Activated CD4-positive, alpha-beta T cell treated with anti-CD3 and anti-CD28 coated beads, Interleukin-2, amount 10 ng/mL, durations not matched to agents 7 days and 5 days (primary cell): ENCODE measurements at regions not wholly inside any gene's neighbourhood (a gene's known extent, or its start where the extent isn't known, plus 50 kb on each side); places are given as distances from the start of the nearest gene placed in this dataset.
"Not testable (repeated sequence)": the region's sequence is repeated elsewhere in the genome, so short reads cannot be mapped to it uniquely, and the experiment has no call there.

Experiments
- CTCF ChIA-PET: fragments of 350-600 bp; sonication (Branson Sonifier 250); formaldehyde crosslinking; loops from one replicate; lab custom pipeline; 2021; ENCODE audit warnings: antibody characterized with exemption; lab: Charles Lee
- POLR2A ChIA-PET: fragments of 350-600 bp; sonication (Branson Sonifier 250); formaldehyde crosslinking; loops from one replicate; lab custom pipeline; 2021; ENCODE audit warnings: antibody characterized with exemption; lab: Charles Lee
- DNase-seq: peaks from one replicate; pipeline ENCODE4 v3.0.0-alpha.2; 2020
- H3K27ac Mint-ChIP-seq: one replicate; pipeline ENCODE4 v1.8.0; 2021; ENCODE audit warnings: mild to moderate bottlenecking, moderate library complexity, mixed read lengths
- H3K27me3 Mint-ChIP-seq: one replicate; pipeline ENCODE4 v1.8.0; 2021; ENCODE audit warnings: mixed read lengths
- H3K36me3 Mint-ChIP-seq: one replicate; pipeline ENCODE4 v1.8.0; 2021; ENCODE audit warnings: low read depth, mixed read lengths
- H3K4me1 Mint-ChIP-seq: one replicate; pipeline ENCODE4 v1.8.0; 2021; ENCODE audit warnings: mixed read lengths
- H3K4me3 Mint-ChIP-seq: one replicate; pipeline ENCODE4 v1.8.0; 2021; ENCODE audit warnings: mild to moderate bottlenecking, moderate library complexity, mixed read lengths
- H3K9me3 Mint-ChIP-seq: one replicate; pipeline ENCODE4 v1.8.0; 2021; ENCODE audit warnings: mixed read lengths

GRCh38 chr13:59373341-59373740, 790.4 kb downstream of the DIAPH3 start:
- ChIA-PET POLR2A (no interaction called here), CTCF (interaction anchor here (0.8 kb wide), 1 partner anchor 863 kb away, joined by 3 read pairs; no protein-coding TSS in a partner anchor)
- Mint-ChIP-seq H3K9me3 (peaks cover 4% of the 10 kb centered on the region), H3K36me3 (no peaks in the 10 kb centered on the region), H3K27me3 (peaks cover 25% of the 10 kb centered on the region), H3K4me3 (no peak overlapping the region), H3K27ac (no peak overlapping the region), H3K4me1 (no peaks in the 10 kb centered on the region)
- no peak for DNase-seq

GRCh38 chr13:59374691-59375090, 789.0 kb downstream of the DIAPH3 start:
- H3K27ac Mint-ChIP-seq, result no peak overlapping the region
- H3K4me1 Mint-ChIP-seq, result no peaks in the 10 kb centered on the region
- H3K4me3 Mint-ChIP-seq, result no peak overlapping the region
- H3K36me3 Mint-ChIP-seq, result no peaks in the 10 kb centered on the region
- no peak for DNase-seq
- ChIA-PET POLR2A (no interaction called here), CTCF (no interaction called here)
- H3K27me3 Mint-ChIP-seq, result peaks cover 19% of the 10 kb centered on the region
- peaks cover 4% of the 10 kb centered on the region for H3K9me3 Mint-ChIP-seq

- peaks cover 32% of the 10 kb centered on the region for H3K27me3 Mint-ChIP-seq
- no peak for DNase-seq
- POLR2A ChIA-PET, result no interaction called here
- H3K36me3 Mint-ChIP-seq, result no peaks in the 10 kb centered on the region
- H3K4me1 Mint-ChIP-seq, result no peaks in the 10 kb centered on the region
- no peak overlapping the region for H3K27ac Mint-ChIP-seq
- CTCF ChIA-PET, result no interaction called here
- peaks cover 1% of the 10 kb centered on the region for H3K9me3 Mint-ChIP-seq
- no peak overlapping the region for H3K4me3 Mint-ChIP-seq
Observed at GRCh38 chr13:59384154-59384553, 779.6 kb downstream of the DIAPH3 start.

GRCh38 chr13:59391696-59392095, 772.0 kb downstream of the DIAPH3 start:
- peak; percentile 87 for DNase-seq
- Mint-ChIP-seq H3K9me3 (no peaks in the 10 kb centered on the region), H3K27me3 (peaks cover 23% of the 10 kb centered on the region), H3K4me3 (no peak overlapping the region), H3K36me3 (no peaks in the 10 kb centered on the region), H3K4me1 (no peaks in the 10 kb centered on the region), H3K27ac (no peak overlapping the region)
- CTCF ChIA-PET, result interaction anchor here (0.7 to 1.8 kb wide), 6 partner anchors 10 to 1039 kb away, joined by 3 to 7 read pairs (median 4); no protein-coding TSS in a partner anchor
- POLR2A ChIA-PET, result no interaction called here

- CTCF ChIA-PET, result interaction anchor here (0.7 to 1.8 kb wide), 6 partner anchors 9 to 1039 kb away, joined by 3 to 7 read pairs (median 4); no protein-coding TSS in a partner anchor
- Mint-ChIP-seq H3K27ac (no peak overlapping the region), H3K4me3 (no peak overlapping the region), H3K36me3 (no peaks in the 10 kb centered on the region), H3K27me3 (peaks cover 18% of the 10 kb centered on the region), H3K9me3 (no peaks in the 10 kb centered on the region), H3K4me1 (no peaks in the 10 kb centered on the region)
- POLR2A ChIA-PET, result no interaction called here
- no peak for DNase-seq
Observed at GRCh38 chr13:59392328-59392727, 771.4 kb downstream of the DIAPH3 start.

GRCh38 chr13:59394496-59394895, 769.2 kb downstream of the DIAPH3 start:
- no peak overlapping the region for H3K27ac Mint-ChIP-seq
- no peak for DNase-seq
- CTCF ChIA-PET, result no interaction called here
- H3K27me3 Mint-ChIP-seq, result peaks cover 3% of the 10 kb centered on the region
- POLR2A ChIA-PET, result no interaction called here
- no peak overlapping the region for H3K4me3 Mint-ChIP-seq
- H3K9me3 Mint-ChIP-seq, result no peaks in the 10 kb centered on the region
- H3K36me3 Mint-ChIP-seq, result no peaks in the 10 kb centered on the region
- H3K4me1 Mint-ChIP-seq, result no peaks in the 10 kb centered on the region

GRCh38 chr13:59398127-59398526, 765.6 kb downstream of the DIAPH3 start:
- no peaks in the 10 kb centered on the region for H3K4me1 Mint-ChIP-seq
- DNase-seq, result no peak
- ChIA-PET POLR2A (no interaction called here), CTCF (no interaction called here)
- H3K27ac Mint-ChIP-seq, result no peak overlapping the region
- no peak overlapping the region for H3K4me3 Mint-ChIP-seq
- peaks cover 6% of the 10 kb centered on the region for H3K9me3 Mint-ChIP-seq
- H3K27me3 Mint-ChIP-seq, result peaks cover 7% of the 10 kb centered on the region
- H3K36me3 Mint-ChIP-seq, result no peaks in the 10 kb centered on the region

GRCh38 chr13:59398661-59399060, 765.1 kb downstream of the DIAPH3 start:
- no peaks in the 10 kb centered on the region for H3K4me1 Mint-ChIP-seq
- peaks cover 11% of the 10 kb centered on the region for H3K27me3 Mint-ChIP-seq
- DNase-seq, result no peak
- CTCF ChIA-PET, result no interaction called here
- POLR2A ChIA-PET, result no interaction called here
- no peak overlapping the region for H3K27ac Mint-ChIP-seq
- peaks cover 10% of the 10 kb centered on the region for H3K9me3 Mint-ChIP-seq
- no peaks in the 10 kb centered on the region for H3K36me3 Mint-ChIP-seq
- no peak overlapping the region for H3K4me3 Mint-ChIP-seq

- POLR2A ChIA-PET, result interaction anchor here (0.6 kb wide), 1 partner anchor 384 kb away, joined by 3 read pairs; no protein-coding TSS in a partner anchor
- peaks cover 13% of the 10 kb centered on the region for H3K9me3 Mint-ChIP-seq
- peaks cover 2% of the 10 kb centered on the region for H3K36me3 Mint-ChIP-seq
- H3K27me3 Mint-ChIP-seq, result peaks cover 11% of the 10 kb centered on the region
- no peak for DNase-seq
- no peaks in the 10 kb centered on the region for H3K4me1 Mint-ChIP-seq
- H3K4me3 Mint-ChIP-seq, result no peak overlapping the region
- H3K27ac Mint-ChIP-seq, result no peak overlapping the region
- CTCF ChIA-PET, result interaction anchor here (0.7 kb wide), 1 partner anchor 258 kb away, joined by 4 read pairs; no protein-coding TSS in a partner anchor
Observed at GRCh38 chr13:59399513-59399912, 764.2 kb downstream of the DIAPH3 start.

GRCh38 chr13:59404331-59404730, 759.4 kb downstream of the DIAPH3 start:
- ChIA-PET CTCF (no interaction called here), POLR2A (no interaction called here)
- DNase-seq, result no peak
- Mint-ChIP-seq H3K27me3 (peaks cover 7% of the 10 kb centered on the region), H3K9me3 (peaks cover 30% of the 10 kb centered on the region), H3K36me3 (peaks cover 8% of the 10 kb centered on the region), H3K4me3 (no peak overlapping the region), H3K27ac (no peak overlapping the region), H3K4me1 (peaks cover 19% of the 10 kb centered on the region)

GRCh38 chr13:59407251-59407650, 756.5 kb downstream of the DIAPH3 start:
- H3K4me3 Mint-ChIP-seq, CTCF ChIA-PET, DNase-seq, POLR2A ChIA-PET, H3K27me3 Mint-ChIP-seq, H3K36me3 Mint-ChIP-seq: not testable (repeated sequence)
- Mint-ChIP-seq H3K27ac (peak overlapping the region; percentile 19), H3K9me3 (peaks cover 33% of the 10 kb centered on the region), H3K4me1 (peaks cover 19% of the 10 kb centered on the region)

GRCh38 chr13:59408738-59409137, 755.0 kb downstream of the DIAPH3 start:
- Mint-ChIP-seq H3K4me1 (peaks cover 19% of the 10 kb centered on the region), H3K27me3 (peaks cover 2% of the 10 kb centered on the region), H3K4me3 (no peak overlapping the region), H3K9me3 (peaks cover 23% of the 10 kb centered on the region), H3K27ac (no peak overlapping the region), H3K36me3 (peaks cover 8% of the 10 kb centered on the region)
- ChIA-PET CTCF (interaction anchor here (0.9 kb wide), 1 partner anchor 50 kb away, joined by 3 read pairs; no protein-coding TSS in a partner anchor), POLR2A (no interaction called here)
- DNase-seq, result no peak

- no peak overlapping the region for H3K27ac Mint-ChIP-seq
- peaks cover 19% of the 10 kb centered on the region for H3K4me1 Mint-ChIP-seq
- CTCF ChIA-PET, result interaction anchor here (0.9 kb wide), 1 partner anchor 50 kb away, joined by 3 read pairs; no protein-coding TSS in a partner anchor
- peaks cover 22% of the 10 kb centered on the region for H3K9me3 Mint-ChIP-seq
- POLR2A ChIA-PET, result no interaction called here
- H3K27me3 Mint-ChIP-seq, result peaks cover 2% of the 10 kb centered on the region
- no peak for DNase-seq
- no peak overlapping the region for H3K4me3 Mint-ChIP-seq
- peaks cover 8% of the 10 kb centered on the region for H3K36me3 Mint-ChIP-seq
Observed at GRCh38 chr13:59409211-59409610, 754.5 kb downstream of the DIAPH3 start.
